M059J (cell line): ENCODE measurements at regions not wholly inside any gene's neighbourhood (a gene's known extent, or its start where the extent isn't known, plus 50 kb on each side); places are given as distances from the start of the nearest gene placed in this dataset.

Source experiments
- DNase-seq: peaks from one replicate; pipeline ENCODE4 v3.0.0-alpha.2; 2012; ENCODE audit warnings: low read depth

- DNase-seq, result no peak
Observed at GRCh38 chr20:62545271-62545670, 69.5 kb upstream of the GATA5 start.

DNA sequence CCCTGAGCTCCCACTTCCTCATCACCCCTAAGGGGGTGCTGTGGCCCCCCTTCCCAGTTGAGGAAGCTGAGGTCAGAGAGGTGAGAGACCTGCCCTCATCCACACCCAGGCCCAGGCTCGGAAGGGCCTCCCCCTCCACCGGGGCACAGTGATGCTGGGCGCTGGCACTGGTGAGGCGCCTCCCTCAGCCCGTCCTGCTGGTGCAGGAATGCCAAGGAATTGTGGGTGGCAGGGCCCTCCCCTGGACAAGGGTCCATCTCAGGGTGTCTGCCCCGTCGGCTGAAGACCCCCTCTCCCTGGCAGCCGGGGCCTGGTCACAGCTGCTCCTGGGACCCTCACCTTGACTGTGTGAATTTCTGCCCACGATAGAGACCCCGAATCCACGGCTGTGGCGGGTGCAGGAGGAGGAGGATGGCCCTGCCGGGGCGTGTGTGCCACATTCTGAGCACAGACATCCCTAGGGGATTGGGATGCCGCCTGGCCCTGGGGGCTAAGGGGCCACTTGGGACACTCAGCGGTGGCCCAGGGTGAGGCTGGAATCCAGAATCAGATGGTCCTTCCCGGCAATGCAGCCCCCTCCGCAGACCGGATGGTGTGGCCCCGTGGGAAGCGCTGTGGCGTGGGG lies 70.2 kb upstream of the GATA5 start:
- DNase-seq, result no peak

DNA sequence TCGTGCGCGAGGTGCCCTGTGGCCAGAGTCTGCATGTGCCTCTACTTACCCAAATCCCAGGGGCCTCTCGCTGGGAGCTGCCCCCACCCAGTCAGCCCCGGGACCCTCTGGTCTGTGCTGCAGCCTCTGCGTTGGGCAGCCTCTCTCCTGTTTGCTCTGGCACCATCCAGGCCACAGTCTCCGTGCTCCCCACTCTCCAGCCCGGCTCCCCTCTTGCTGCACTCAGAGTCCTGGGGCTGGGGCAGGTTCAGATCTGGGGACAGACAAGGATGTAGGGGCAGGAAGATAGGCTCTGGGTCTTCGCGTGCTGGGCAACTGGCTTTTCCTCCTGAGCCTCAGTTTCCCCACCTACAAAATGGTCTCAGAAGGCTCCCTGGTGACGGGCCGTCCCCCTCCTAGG lies 70.8 kb upstream of the GATA5 start:
- no peak for DNase-seq

DNA sequence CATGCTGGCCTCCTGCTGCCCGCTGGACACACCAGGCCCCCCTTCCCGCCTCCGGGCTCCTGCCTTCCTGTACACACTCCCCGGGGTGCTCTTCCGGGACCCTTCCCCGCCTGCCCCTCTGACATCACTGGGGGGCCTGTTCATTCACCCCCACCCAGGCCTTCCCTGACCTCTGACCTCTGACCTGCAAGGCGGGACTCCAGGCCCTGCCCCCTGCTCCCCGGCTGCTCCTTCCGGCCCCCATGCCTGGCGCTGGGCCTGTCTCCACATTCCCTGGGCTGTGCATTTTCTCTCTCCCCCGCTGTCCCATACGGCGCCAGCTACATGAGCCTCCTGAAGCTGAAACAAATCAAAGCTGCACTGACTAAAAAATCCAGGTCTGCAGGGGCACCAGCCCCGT lies 71.6 kb upstream of the GATA5 start:
- DNase-seq, result no peak

DNA sequence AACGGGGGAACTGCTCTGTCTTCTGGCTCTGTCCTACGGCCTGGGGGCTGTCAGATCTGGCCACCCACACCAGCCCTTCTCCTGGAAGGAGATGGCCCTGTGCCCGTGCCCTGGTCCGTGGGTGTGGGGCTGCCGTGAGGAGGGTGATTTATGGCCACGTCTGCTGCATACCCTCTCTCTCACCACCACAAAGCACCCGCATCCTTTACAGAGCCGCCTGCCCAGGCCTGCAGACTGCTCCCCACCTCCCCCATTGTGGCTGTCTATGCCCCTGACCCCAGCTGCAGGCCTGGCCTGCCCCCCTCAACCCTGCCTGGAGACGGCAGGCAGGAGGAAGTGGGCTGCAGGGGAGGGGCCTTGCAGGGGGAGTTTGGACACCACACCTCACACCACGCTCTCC lies 72.7 kb upstream of the GATA5 start:
- DNase-seq, result no peak

DNA sequence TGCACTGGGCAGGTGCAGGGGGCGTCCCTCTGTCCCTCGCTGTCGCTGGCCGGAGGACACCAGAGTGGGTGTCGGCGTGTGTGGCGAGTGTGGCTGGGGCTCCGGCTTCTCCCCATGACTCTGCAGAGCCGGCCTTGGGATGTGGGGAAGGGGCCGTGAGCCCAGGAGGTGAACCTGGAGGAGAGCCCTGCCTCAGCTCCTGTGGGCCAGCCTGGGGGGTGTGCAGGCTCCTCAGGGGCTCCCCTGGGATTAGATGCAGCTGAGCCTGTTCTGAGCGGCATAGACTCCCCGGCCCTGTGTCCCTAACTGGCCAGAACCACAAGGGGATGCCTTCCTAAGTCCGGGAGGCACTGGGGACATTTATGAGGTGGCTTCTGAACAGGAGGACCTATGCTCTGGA lies 73.2 kb upstream of the GATA5 start:
- DNase-seq, result no peak

GRCh38 chr20:62549499-62550086 lies 73.8 kb upstream of the GATA5 start:
- DNase-seq, result no peak

DNA sequence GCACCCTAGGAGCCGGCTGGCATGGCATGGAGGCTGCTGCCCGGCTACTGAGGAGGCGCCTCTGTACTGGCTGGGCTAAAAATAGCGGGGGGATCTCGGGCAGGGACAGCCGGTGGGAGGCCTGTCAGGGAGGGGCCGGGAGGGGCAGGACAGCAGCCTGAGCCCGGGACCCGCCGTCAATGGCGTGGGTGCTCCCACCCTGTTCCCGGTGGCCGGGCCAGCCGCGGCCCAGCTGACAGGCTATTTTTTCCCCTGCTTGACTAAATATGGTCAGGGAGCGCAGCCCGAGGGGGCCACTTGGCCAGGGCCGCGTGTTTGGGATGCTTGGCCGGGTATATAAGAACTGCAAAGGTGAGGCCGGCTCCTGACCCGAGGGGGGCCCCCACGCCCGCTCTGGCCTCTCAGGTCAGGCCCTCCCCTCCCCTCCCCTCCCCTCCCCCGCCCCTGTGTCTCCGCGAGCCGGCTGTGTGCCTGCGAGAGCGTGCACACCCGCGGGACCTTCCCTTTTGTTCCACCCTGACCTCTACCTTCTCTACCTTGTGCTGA lies 74.4 kb upstream of the GATA5 start:
- no peak for DNase-seq

- DNase-seq, result no peak
Observed at GRCh38 chr20:62551407-62552323, 75.9 kb upstream of the GATA5 start.

DNA sequence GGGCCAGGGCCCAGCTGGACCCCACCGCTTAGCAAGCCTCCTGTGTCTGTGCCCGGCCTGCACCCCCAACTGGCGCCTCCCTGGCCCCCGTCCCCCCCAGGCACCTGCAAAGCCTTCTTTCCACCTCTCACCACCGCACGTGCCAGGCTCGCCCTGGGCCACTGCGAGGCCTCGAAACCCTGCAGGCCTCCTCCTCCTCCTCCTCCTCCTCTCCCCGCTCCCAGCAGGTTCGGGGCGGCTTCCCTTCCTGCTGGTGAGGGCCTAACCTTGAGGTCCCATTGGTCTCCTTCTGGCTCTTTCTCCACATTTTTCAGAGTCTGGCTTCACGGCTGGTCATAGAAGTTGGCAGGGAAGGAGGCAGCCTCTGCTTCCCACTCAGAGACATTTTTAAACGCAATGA lies 76.8 kb upstream of the GATA5 start:
- no peak for DNase-seq

- no peak for DNase-seq
Observed at GRCh38 chr20:62553136-62553837, 77.5 kb upstream of the GATA5 start.

GRCh38 chr20:62553838-62554161 lies 78.0 kb upstream of the GATA5 start:
- DNase-seq, result no peak

GRCh38 chr20:62554214-62554897 lies 78.6 kb upstream of the GATA5 start:
- no peak for DNase-seq

DNA sequence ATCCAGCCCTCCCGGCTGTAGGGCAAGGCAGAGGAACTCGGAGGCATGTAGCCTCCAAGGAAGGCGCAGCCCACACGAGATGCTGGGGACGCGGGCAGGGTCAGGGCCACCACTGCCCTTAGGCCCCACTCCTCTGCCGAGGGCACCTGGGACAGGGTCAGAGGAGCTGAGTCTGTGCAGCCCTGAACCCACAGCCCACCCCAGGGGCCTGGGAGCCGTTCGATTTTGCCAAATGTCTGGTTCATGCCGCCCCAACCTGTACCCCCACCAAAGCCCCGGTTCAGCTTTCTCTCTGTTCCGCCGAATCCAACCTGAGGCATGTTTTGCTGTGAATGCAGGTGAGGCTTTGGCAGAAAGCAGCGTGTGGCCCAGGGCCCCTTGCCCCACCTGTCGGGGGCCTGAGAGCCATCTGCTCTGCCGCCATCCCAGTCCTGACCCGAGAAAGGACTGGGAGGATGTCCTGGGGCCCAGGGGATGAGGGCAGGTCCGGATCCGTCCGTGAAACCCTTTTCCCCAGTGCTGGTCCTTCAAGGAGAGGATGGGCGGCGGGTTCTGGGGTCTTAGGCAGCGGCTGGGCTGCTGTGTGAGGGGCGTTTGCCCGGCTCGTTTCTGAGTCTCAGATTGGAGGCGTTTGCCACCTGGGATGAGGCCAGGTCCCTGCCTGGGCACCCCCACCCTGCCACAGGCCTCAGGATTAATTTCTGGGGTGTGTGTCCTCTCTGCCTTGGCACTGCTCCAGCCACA lies 79.3 kb upstream of the GATA5 start:
- no peak for DNase-seq

GRCh38 chr20:62555642-62556420 lies 80.0 kb upstream of the GATA5 start:
- peak; percentile 75 for DNase-seq

DNA sequence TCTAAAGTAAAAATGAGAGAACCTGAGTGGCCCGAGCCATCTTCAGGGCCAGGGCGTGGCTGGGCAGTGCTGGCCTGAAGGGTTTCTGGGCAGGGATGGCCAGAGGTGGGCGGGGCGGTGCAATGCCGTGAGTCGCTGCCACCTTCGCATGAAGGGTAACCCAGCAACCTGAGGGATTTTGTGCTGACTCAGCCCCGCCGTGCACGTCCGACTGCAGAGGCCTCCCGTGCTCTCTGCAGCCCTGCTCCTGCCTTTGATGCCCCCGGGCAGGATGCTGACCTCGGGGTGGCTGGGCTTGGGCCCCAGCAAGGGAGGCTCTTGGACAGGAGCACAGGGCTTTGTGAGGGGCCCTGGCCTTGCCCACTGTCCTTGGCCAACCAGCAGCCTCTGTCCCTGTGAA lies 81.7 kb upstream of the GATA5 start:
- DNase-seq, result peak; percentile 91

DNA sequence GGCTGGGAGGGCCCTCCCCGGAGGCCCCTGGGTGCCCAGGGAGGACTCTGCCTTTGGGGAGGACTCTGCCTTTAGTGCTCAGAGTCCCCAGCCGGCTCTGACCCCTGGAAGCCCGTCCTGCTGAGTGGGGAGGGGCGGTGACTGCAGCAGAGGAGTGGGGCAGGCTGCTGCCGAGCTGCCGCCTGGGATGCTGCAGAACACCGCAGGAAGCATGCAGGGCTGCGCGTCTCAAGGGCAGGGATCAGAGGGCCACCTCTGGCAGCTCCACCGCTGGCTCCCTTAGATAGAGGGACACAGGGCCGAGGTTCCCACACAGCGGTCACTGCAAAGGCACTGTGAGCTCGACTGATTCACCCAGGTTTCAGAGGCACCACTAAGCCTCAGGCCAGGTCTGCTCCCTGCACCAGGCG lies 82.2 kb upstream of the GATA5 start:
- DNase-seq, result no peak

DNA sequence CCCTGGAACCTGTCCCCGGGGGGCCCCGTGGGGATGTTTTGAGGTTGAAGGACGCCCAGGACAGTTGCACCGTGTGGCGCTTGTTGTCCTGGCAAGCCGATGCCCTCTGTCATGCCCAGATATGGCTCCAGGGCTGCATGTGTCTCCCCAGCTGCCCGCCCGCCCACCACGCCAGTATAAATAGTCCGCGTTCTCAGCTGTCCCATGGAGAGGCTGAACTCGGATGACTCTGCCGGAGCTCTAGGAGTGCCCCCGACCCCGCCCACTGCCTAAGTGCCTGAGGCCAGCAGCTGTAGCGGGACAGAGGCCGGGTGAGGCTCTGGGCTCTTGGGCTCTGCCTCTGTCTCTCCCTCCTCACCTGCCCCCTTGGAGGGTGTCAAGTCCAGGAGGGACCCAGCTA lies 83.0 kb upstream of the GATA5 start:
- DNase-seq, result peak; percentile 58

GRCh38 chr20:62560162-62560561 lies 82.1 kb upstream of the SLCO4A1 start:
- no peak for DNase-seq

GRCh38 chr20:62561182-62561581 lies 81.1 kb upstream of the SLCO4A1 start:
- DNase-seq, result no peak
